HG03378 (cell line): ENCODE measurements at regions not wholly inside any gene's neighbourhood (a gene's known extent, or its start where the extent isn't known, plus 50 kb on each side); places are given as distances from the start of the nearest gene placed in this dataset.

Source experiments
- ATAC-seq: cut with Tn5 transposase; IDR thresholded peaks from one replicate; pipeline ENCODE4 v1.9.1; 2021; ENCODE audit warnings: mild to moderate bottlenecking, moderate library complexity; ENCODE audit not compliant: unreplicated experiment

DNA sequence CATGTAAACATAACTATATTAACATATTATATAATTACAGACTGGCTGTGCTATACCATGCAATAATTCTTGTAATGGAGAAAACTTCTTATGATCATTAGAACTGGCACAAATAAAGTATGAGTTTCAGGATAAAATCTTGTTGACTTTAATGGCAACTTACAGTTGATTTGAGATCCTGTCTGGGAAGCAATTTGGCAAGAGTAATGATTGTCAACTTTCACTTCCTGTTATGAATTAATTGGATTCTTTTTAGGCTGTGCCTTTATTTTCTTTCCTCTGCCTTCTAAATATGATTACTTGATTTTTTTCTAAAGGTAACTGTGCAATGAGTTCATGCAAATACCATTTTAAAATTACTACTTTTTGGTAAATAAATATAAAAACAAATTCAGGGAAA is 158.1 kb upstream of the B3GAT2 start:
- ATAC-seq = no peak

DNA sequence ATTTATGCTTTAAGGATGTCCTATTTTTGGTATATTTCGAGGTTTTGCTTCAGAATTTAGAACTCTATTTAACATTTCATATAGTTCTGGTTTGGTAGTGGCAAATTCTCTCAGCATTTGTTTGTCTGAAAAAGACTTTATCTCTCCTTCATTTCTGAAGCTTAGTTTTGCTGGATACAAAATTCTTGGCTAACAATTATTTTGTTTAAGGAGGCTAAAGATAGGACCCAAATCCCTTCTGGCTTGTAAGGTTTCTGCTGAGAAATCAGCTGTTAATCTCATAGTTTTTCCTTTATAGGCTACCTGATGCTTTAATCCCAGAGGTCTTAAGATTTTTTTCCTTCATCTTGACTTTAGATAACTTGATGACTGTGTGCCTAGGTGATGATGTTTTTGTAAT is 162.7 kb upstream of the B3GAT2 start:
- no peak for ATAC-seq

DNA sequence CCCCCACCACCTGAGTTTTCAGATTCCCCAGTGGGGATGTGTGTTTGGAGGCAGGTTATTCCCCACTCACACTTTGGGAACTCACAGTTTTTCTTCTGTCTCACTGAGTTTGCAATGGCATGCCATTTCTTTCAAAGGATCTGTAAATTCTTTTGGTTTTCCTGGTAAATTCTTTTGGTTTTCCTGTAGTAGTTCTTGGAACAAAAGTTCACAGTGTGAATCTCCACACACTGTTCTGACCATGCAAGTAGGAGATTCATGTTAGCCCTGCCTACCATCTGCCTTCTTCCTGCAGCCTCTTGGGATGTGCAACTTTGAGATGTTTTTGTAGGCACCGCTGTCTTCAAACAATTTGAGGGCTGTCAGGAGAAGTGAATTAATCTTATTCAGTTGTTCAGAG is 165.6 kb upstream of the OGFRL1 start:
- no peak for ATAC-seq

DNA sequence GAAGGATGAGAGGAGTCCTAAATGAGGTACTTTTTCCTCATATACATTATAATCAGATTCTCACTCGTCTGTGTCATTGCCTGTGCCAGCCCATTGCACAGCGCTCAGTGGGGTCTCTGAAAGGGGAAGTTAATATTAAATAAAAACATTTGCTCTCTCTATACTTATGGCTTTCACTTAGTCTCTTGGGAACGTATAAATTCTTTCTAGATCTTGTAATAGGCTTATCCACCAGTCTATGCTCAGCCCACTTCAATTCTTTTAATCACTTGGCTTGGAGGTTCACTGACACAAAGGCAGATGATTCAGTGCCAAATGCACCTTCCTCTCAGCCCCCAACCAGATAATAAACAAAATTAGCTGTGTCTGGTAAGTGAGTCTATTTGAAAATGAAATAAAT is 164.3 kb upstream of the OGFRL1 start:
- no peak for ATAC-seq

DNA sequence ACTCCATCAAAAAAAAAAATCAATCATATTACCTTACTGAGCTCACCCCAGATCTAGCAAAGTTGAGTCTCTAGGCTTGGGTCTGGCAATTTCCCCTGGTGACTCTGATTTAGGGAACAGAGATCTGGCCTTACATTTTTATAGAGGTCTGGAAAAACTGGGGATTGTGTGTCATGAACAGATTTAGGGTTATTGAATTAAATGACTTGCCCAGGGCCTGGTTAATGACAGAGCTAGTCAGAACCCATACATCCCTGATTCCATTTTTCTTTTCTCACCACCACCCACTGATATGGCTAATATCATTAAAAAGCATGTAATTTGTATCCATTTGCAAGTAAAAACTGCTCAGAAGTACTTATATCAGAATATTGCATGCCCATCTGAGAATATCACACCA is 163.4 kb upstream of the OGFRL1 start:
- ATAC-seq = no peak

DNA sequence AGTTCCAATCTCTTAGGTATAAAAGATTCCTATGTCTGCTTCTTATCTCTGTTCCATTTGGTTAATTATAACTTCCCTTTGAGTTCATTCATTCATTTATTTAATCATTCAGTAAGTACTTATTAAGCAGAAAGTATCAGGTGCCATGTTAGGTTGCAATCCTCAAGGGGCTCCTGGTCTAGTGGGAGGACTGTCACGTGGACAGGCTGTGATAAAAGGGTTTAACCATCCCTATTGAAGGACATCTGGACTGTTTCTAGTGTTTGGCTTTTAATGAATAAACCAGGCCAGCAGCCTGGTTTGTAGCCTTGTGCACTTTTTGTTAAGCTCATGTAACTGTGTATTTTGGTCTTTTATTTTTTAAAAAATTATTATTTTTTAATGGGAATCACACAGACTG is 162.1 kb upstream of the OGFRL1 start:
- no peak for ATAC-seq

DNA sequence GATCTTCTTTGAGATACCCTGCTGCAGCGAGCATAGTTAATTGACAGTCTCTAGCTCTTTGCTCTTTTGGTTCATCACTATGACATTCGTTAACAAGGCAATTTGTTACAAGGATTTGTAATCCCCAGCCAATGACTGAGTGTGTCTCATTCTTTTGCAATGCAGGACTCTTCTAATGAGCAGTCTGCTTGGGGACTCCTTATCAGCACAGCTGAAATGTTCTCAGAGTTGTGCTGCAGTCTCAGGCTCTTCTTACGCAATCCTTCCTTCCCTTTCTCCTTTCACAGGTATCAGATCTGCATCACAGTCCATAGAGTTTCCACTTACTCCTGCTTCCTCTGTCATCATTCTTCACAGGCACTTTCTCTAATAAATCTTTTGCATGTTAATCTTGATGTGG is 161.2 kb upstream of the OGFRL1 start:
- ATAC-seq = no peak

DNA sequence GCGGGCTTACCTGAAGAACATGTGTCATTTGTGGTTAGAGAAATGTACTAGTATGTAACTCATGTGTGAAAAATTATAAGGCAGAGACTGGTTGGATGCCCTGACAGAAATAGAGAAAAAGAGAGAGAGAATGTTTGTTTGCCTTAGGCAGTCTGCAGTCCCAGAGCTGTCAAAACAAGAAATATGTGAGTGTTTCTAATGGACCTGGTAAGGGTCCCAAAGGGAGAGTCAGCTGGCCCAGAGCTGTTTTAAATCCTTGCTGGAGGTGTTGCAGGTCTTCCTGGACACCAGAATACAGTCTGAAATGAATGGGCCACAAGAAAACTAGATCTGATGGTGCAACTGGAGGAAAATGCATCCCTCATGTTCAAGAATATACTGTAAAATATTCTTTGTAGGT is 158.3 kb upstream of the OGFRL1 start:
- no peak for ATAC-seq

DNA sequence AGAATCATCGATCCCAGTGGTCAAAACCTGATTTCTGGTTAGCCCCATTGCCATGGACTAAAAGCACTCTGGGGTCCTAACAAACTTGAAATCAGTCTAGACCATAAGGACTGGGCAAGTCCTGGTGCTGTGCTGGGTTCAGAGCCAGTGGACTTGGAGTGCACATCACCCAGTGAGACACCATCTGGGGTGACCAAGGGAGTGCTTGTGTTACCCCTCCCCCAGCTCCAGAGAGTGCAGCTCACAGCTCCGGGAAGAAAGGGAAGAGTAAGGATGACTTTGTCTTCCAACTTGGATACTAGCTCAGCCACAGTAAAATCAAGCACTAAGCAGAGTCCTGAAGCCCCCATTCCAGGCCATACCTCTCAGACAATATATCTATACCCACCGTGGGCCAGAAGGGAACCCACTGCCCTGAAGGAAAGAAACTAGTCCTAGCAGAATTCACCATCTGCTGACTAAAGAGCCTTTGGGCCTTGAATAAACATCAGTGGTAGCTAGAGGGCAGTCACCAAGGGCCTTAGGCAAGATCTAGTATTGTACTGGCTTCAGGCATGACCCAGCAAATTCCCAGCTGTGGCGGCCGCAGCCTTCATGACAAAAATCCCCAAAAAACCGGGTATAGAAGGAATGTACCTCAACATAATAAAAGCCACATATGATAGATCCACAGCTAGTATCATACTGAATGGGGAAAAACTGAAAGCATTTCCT is 153.5 kb upstream of the OGFRL1 start:
- ATAC-seq = no peak

DNA sequence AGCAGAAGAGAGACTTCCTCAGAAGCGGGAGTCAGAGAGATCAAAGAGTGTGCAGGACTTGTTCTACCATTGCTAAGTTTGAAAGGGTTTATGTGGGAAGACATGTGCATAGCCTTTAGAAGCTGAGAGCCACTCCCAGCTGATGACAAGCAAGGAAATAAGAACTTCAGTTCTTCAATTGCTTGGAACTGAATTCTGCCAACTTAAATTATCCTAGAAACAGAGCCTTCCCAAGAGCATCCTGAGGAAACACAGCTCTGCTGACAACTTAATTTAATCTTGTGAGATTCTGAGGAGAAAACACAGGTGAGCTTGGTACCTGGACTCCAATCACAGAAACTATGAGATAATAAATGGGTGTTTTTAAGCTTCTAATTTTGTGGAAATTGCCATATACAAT is 150.6 kb upstream of the OGFRL1 start:
- no peak for ATAC-seq

DNA sequence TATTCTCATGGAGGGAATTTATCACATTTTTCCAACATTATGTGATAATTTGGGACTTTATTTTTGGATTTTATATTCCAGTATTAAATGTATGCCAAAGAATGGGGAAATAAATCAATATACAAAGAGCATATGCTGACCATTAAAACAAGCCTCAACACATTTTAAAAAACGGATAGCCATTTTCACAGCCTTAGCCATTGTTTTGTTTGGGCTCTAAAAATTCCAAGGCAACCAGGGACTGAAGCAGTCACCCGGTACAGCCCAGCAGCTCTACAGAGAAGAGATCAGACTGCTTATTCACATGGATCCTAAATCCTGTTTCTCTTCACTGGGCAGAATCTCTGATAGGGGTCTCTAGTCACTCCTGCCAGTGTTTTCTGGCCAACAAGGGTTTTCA is 150.2 kb upstream of the OGFRL1 start:
- ATAC-seq = no peak

DNA sequence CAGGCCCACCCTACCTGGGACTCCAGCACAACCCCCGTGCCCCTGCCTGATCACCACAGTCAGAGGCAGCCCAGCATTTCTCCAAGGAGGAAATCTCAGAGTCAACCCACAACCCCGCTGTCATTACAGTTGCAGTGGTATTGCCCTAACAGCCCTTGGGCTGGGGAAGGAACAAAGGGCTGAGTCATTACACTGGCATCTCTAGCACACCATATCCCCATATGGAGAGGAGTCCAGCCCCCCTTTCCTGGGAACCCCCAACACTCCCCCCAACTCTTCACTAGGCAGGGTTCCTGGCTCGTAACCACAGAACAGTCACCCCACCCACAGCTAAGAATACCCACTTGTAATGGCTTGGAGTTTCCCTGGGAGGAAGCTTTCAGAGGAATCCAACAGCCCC is 149.4 kb upstream of the OGFRL1 start:
- ATAC-seq = no peak

DNA sequence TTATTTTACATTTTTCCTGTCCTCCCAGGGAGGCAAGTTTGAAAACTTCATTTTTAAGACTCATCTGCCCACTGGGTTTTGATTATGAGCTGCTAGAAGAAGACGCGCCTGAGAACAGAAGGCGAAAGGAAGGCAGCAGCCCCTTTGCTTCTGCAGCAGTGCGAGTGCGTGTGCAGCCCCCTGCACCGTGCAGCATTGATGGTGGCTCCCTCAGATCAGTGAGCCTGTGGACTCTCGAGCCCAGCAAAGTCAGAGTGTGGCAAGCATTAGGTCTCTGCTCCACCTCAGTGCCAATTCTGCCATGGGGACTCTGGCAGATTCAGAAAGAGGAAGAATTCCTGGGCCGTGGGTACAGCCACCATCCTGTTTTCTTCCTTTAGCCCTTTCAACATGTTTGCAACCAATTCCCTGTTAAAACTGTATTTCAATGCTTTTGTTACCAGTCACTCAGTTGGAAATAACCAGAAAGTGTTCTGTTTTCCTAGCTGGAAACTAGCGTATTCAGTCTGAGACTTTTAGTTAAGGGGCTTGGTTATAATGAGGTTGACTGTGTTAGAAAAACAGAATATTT is 134.8 kb upstream of the OGFRL1 start:
- no peak for ATAC-seq

DNA sequence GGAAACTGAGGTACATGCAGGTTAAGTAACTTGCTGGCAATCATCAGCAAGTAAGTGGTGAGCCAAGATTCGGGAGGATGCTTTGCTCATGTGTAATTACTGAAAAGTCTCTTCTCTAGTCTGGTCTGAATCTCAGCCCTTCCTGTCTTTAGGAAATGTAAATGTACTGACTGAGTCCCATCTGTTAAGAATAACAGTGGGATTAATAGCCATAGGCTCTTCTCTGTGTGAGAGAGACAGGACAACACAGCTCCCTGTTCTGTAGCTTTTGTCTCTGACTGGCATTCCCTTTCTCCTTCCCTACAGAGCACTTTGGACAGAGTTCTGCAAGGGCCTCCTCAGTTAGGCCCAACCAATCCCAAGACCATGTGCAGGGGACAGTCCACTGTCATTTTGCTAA is 131.3 kb upstream of the OGFRL1 start:
- no peak for ATAC-seq

DNA sequence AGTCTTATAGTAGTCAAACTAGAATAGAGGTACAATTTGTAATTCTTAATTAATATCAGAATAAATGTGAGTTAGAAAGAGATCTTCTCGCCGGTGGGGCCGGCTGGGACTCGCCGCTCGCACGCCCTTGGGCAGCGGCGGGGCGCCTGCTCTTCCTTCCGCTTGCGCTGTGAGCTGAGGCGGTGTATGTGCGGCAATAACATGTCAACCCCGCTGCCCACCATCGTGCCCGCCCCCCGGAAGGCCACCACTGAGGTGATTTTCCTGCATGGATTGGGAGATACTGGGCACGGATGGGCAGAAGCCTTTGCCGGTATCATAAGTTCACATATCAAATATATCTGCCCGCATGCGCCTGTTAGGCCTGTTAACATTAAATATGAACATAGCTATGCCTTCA is 123.7 kb upstream of the OGFRL1 start:
- ATAC-seq = no peak

DNA sequence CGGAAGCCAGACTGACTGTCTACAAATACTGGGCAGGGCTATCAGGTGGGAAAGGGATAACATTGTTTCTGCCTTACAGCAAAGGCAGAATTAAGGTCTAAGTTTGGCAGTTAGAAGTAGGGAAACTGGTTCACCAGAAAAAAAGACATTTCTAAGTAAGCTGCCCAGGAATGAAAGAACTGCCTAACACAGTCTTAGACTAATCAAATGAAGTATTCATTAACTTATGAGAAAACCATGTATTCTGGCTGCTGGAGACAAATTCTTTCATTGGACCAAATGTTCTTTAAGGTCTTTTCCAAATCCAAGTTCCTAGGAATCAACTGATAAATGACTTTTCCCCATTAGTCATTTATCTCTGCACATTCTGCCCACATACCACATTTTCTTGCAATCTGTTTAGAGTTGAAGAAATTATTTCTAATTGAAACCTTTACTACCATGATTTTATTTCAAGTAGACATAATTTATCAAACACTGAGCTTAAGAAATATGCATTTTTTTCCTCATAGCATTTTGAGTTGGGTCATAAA is 120.3 kb upstream of the OGFRL1 start:
- no peak for ATAC-seq

DNA sequence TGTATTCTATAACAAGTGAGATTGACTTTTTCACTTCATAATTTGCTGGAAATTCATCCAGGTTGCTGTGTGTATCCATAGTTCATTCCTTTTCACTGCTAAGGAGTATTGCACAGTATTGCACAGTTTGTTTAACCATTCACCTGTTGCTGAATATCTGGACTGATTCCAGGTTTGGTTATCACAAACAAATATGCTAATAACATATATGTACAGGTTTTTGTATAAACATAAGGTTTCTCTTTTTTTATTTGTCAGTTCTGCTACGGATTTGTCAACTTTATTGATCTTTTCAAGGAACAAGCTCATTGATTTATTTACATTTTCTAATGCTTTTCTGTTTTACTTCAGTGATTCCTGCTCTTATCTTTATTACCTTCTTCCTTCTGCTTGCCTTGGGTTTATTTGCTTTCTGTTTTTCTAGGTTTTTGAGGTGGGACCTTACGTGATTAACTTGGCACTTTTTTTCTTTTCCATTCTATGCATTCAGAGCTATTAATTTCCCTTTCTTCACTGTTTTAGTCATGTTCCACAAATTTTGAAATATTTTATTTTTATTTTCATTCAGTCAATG is 117.0 kb upstream of the OGFRL1 start:
- ATAC-seq = no peak

DNA sequence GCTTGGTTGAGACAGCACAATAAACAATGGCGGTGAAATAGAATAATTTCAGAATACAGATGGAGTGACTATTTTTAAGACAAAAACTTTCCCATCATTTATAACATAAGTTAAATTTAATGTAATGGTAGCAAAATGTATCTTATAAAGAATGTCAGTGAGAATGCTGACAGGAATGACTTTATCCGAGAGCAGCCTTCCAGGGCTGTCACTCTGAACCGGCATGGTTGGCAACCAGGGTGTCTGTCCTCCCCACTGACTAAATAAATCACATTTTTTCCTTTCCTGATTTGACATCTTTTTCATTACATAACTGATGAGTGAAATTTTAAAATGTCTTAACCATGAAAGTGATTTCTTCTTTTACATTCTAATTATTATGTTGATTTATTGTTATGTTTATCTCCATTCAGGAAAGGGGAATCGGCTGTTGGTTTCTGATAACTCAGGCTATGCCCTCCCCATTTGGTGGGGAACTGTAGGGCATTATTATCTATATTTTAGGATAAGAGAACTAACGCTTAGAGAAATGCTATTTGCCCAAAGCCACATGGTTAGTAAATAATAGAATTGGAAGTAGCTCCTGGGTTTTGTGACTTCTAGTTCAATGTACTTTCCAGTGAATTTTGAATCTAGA is 109.2 kb upstream of the OGFRL1 start:
- no peak for ATAC-seq

DNA sequence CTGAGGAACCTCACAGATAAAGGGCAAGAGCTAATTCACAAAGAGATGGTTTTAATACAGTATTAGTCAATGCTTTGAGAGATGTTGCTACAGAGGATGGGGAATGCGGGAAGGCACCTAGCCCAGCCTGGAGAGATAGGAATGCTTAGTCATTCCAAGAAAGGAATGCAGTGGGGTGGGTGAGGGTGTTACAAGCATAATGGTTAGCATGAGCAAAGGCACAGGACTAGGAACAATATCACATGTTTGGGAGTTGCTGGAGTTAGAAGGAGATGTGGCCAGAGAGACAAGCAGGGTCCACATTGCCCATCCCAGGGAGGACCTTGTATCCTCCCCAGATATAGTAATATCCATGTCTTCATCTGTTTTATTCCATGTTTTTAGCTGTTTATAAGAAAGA is 107.0 kb upstream of the OGFRL1 start:
- ATAC-seq = no peak

DNA sequence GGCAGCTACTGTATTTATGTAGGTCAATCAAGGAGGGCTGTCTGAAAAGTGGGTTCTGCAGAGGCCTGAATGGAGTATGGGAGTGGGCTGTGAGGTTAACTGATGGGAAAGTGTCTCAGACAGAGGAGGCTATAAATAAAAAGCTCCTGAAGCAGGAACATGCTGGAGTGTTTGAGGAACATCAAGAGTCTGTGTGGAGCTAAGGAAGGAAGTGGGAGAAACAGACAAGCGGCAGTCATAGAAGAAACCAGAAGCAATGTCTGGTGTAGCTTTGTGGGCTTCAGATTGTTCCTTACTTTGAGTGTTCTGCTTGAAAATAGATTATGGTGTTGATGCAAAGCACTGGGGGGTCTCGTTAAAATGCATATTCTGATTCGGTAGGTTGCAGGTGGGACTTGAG is 101.5 kb upstream of the OGFRL1 start:
- ATAC-seq = no peak

DNA sequence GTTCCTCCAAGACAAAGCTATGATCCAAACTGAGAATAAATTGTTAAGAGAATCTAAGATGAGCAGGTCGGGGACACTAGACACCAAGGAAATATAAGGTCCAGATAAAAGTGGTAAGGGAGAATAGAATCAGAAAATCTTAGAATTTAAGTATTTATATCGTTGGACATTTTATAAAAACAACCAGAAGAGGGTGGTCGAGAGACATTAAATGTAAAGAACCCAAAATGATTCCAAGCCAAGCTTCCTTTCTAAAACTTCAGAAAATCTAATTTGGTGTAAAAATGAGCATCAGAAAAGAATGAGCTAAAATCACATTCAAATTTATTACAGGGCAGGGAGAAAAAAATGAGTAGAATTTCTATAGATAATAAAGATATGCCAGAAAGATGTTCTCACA is 97.8 kb upstream of the OGFRL1 start:
- ATAC-seq = no peak

DNA sequence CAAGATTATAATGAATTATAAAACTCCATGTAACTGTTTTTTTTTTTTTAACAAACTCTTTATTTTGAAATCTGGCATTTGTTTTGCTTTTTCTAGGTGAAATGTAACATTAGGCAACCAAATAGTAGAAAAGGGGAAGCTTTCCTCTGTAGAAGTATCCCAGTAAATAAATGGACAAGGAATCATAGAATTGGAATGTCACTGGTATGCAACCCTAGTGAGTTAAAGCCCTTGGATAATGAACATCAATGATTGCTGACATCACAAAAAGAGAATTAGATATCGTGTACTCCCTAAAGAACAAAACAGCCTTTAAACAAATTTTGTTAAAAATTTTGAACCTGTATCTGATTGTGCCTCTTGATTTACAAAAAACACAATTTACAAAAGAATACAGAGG is 93.9 kb upstream of the OGFRL1 start:
- no peak for ATAC-seq
